Calu3 (cell line): ENCODE measurements at regions not wholly inside any gene's neighbourhood (a gene's known extent, or its start where the extent isn't known, plus 50 kb on each side); places are given as distances from the start of the nearest gene placed in this dataset.

Source experiments
- BruUV-seq: library from RNA; stranded (reverse); fragments of 400-500 nt; replicated peaks from 2 replicates; lab custom pipeline; 2021; lab: Mats Ljungman, UMichigan
- CTCF ChIA-PET: fragments of 300-600 bp; sonication (Branson Sonifier 250); formaldehyde crosslinking; loops from one replicate; lab custom pipeline; 2022; ENCODE audit warnings: antibody characterized with exemption; lab: Charles Lee
- DNase-seq: peaks from one replicate; pipeline ENCODE4 v3.0.0; 2022
- H3K27ac Mint-ChIP-seq: one replicate; pipeline ENCODE4 v1.8.0; 2022; ENCODE audit warnings: mixed read lengths; ENCODE audit not compliant: unreplicated experiment
- H3K27me3 Mint-ChIP-seq: one replicate; pipeline ENCODE4 v1.8.0; 2022; ENCODE audit warnings: mixed read lengths; ENCODE audit not compliant: unreplicated experiment
- H3K36me3 Mint-ChIP-seq: one replicate; pipeline ENCODE4 v1.8.0; 2022; ENCODE audit warnings: mild to moderate bottlenecking, moderate library complexity, mixed read lengths; ENCODE audit not compliant: insufficient read depth, unreplicated experiment
- H3K4me1 Mint-ChIP-seq: one replicate; pipeline ENCODE4 v1.8.0; 2022; ENCODE audit warnings: mild to moderate bottlenecking, low read depth, mixed read lengths; ENCODE audit not compliant: unreplicated experiment
- H3K4me3 Mint-ChIP-seq: one replicate; pipeline ENCODE4 v1.8.0; 2022; ENCODE audit warnings: mild to moderate bottlenecking, low read depth, moderate library complexity, mixed read lengths; ENCODE audit not compliant: unreplicated experiment
- H3K9me3 Mint-ChIP-seq: one replicate; pipeline ENCODE4 v1.8.0; 2022; ENCODE audit warnings: low read depth, mixed read lengths; ENCODE audit not compliant: unreplicated experiment
- intact Hi-C: fragments of 100-400 bp; cut with micrococcal nuclease; formaldehyde crosslinking; loops from one replicate; pipeline ENCODE4 v1.10.0; 2022; ENCODE audit not compliant: unreplicated experiment
- TF ChIP-seq, protein P1 (sequence below): fragments of 200-600 bp; IDR thresholded peaks from one replicate; pipeline ENCODE4 v1.8.0; 2022; ENCODE audit warnings: antibody characterized with exemption; ENCODE audit not compliant: unreplicated experiment

DNA sequence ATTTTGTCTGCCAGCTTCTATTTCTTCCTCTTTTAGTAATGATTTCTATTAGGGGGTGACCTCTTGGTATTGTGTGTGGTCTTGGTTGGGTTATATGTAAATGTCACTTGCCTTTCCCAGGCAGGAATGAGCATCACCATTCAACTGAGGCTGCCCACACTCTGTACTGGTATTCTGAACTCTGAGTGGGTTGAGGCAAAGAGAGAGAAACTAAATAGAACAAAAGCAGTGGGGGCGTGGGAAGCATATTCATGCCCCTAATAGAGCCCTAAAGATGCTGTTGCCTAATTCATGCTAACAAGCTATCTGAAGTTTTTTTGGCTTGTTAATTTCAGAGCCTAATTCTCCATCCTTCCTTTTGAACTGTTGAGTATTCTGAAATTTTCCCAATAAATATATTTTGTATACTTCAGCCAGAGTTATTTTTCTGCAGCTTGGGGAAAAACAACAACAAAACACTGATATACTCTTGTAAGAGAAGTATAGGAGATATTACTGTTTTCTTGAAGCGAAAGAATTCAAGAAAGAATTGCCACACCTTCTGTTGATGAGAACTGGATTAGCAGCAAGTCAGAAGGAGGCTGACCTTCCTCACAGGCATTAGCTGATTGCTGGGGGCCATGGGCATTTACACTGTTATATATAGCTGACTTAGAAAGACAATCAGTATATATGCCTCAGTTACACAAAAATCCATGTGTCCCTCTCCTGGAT lies 315.8 kb upstream of the KLF12 start:
- Mint-ChIP-seq H3K4me3 (no peak overlapping the region), H3K9me3 (no peaks in the 10 kb centered on the region), H3K27ac (no peak overlapping the region), H3K4me1 (no peaks in the 10 kb centered on the region), H3K27me3 (no peaks in the 10 kb centered on the region), H3K36me3 (no peaks in the 10 kb centered on the region)
- intact Hi-C loops, result no loop called here
- TF ChIP-seq, protein P1, sequence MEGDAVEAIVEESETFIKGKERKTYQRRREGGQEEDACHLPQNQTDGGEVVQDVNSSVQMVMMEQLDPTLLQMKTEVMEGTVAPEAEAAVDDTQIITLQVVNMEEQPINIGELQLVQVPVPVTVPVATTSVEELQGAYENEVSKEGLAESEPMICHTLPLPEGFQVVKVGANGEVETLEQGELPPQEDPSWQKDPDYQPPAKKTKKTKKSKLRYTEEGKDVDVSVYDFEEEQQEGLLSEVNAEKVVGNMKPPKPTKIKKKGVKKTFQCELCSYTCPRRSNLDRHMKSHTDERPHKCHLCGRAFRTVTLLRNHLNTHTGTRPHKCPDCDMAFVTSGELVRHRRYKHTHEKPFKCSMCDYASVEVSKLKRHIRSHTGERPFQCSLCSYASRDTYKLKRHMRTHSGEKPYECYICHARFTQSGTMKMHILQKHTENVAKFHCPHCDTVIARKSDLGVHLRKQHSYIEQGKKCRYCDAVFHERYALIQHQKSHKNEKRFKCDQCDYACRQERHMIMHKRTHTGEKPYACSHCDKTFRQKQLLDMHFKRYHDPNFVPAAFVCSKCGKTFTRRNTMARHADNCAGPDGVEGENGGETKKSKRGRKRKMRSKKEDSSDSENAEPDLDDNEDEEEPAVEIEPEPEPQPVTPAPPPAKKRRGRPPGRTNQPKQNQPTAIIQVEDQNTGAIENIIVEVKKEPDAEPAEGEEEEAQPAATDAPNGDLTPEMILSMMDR, result no peak
- no TSS peak for BruUV-seq
- no peak for DNase-seq
- CTCF ChIA-PET, result no interaction called here

DNA sequence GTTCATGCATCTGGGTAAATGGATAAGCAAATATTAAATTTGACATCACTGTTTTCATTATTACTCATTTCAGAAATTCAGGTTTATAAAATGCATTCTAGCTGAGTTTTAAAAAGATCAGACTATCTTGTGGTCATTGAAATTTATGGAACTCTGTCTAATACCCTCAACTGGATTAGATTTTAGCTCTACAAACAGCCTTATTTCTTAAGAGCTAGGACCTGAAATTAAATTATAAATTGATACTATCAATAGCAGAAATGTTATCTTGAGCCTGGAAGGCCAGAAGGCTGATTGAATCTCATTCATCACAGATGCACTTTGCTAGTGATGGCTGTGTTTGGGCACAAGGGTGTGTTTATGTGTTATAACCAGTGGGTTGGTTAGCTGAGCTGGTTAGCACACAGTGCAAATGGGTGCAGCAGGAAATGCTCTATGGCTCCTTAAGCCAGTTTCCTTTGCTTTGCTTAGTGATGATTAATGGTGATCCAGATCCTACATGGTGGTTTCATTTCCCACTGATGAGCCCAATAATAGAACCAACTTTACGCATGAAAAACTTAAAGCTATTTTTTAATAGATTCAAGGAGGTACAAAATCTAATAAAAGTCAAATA lies 310.8 kb upstream of the KLF12 start:
- intact Hi-C loops, result no loop called here
- TF ChIP-seq, protein P1, result no peak
- no peak for DNase-seq
- no peaks in the 10 kb centered on the region for H3K27me3 Mint-ChIP-seq
- no TSS peak for BruUV-seq
- CTCF ChIA-PET, result no interaction called here
- no peak overlapping the region for H3K27ac Mint-ChIP-seq
- H3K4me1 Mint-ChIP-seq, result no peaks in the 10 kb centered on the region
- no peaks in the 10 kb centered on the region for H3K36me3 Mint-ChIP-seq
- H3K4me3 Mint-ChIP-seq, result no peak overlapping the region
- no peaks in the 10 kb centered on the region for H3K9me3 Mint-ChIP-seq

DNA sequence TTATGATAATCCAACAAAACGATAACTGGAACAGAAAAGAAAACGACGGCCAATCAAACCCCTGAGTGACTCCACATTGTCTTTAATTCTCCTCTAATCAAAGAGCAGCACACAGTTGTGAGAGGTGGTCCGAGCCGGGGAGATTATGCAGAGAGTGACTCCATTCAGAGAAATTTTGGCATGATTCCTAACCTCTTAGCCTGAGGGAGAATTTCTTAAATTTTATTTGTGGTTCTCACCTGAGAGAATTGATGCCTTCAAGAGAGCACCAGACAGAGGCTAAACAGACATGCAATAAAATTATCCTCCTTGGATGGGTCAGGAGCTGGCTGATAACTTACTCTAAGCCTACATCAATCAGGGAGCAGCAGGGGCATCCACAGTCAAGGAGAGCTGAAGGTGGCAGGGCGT lies 310.0 kb upstream of the KLF12 start:
- Mint-ChIP-seq H3K4me1 (no peaks in the 10 kb centered on the region), H3K36me3 (no peaks in the 10 kb centered on the region), H3K27me3 (no peaks in the 10 kb centered on the region), H3K4me3 (no peak overlapping the region), H3K27ac (no peak overlapping the region), H3K9me3 (no peaks in the 10 kb centered on the region)
- no peak for DNase-seq
- intact Hi-C loops, result no loop called here
- TF ChIP-seq, protein P1, result no peak
- CTCF ChIA-PET, result no interaction called here
- no TSS peak for BruUV-seq

DNA sequence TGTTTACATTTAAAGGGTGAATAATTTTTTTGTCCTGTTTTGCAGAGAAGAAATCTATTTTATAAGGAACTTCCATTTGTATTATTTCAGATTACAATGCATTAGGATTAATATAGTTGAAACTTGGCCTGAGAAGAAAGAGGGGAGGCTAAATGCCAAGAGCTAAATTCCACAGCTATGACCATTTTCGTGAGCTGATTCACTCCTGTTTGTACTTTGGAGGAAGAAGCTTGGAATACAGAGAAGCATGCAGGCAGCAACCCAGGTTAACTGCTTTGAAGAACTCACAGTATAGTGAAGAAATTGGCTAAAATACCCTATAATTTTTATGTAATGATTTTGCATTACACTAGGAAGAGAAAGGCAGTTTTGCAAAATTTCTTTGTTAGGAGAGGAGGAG lies 309.4 kb upstream of the KLF12 start:
- Mint-ChIP-seq H3K4me3 (no peak overlapping the region), H3K36me3 (no peaks in the 10 kb centered on the region), H3K9me3 (no peaks in the 10 kb centered on the region), H3K4me1 (no peaks in the 10 kb centered on the region), H3K27me3 (no peaks in the 10 kb centered on the region), H3K27ac (no peak overlapping the region)
- CTCF ChIA-PET, result no interaction called here
- no peak for DNase-seq
- no TSS peak for BruUV-seq
- TF ChIP-seq, protein P1, result no peak
- intact Hi-C loops, result no loop called here
